H7 (cell line): ENCODE measurements at regions not wholly inside any gene's neighbourhood (a gene's known extent, or its start where the extent isn't known, plus 50 kb on each side); places are given as distances from the start of the nearest gene placed in this dataset.

ENCODE experiments used
- DNase-seq: peaks from one replicate; pipeline ENCODE4 v3.0.0; 2012
- H3K27me3 ChIP-seq: 2 replicates; pipeline ENCODE4 v1.6.0; 2011; ENCODE audit warnings: mild to moderate bottlenecking, low read length; ENCODE audit not compliant: control insufficient read depth, insufficient read depth
- H3K36me3 ChIP-seq: replicated peaks from 2 replicates; pipeline ENCODE4 v1.5.1; 2011; ENCODE audit warnings: low read length; ENCODE audit not compliant: control insufficient read depth, insufficient read depth
- H3K4me3 ChIP-seq: 2 replicates; pipeline ENCODE4 v1.5.1; 2011; ENCODE audit warnings: low read depth, mild to moderate bottlenecking, control low read depth, low read length, moderate library complexity; ENCODE audit not compliant: insufficient read depth

- DNase-seq = peak; percentile 58
- Histone ChIP-seq H3K27me3 (no peaks in the 10 kb centered on the region), H3K4me3 (no peak overlapping the region), H3K36me3 (peaks cover 19% of the 10 kb centered on the region)
Measured at GRCh38 chr22:42217752-42218280, 52.6 kb downstream of the TCF20 start.

GRCh38 chr22:42217019-42217751 lies 53.3 kb downstream of the TCF20 start:
- H3K4me3 ChIP-seq = no peak overlapping the region
- peaks cover 21% of the 10 kb centered on the region for H3K36me3 ChIP-seq
- DNase-seq = peak; percentile 41
- no peaks in the 10 kb centered on the region for H3K27me3 ChIP-seq

- DNase-seq = peak; percentile 68
- no peaks in the 10 kb centered on the region for H3K27me3 ChIP-seq
- H3K4me3 ChIP-seq = no peak overlapping the region
- peaks cover 26% of the 10 kb centered on the region for H3K36me3 ChIP-seq
Measured at GRCh38 chr22:42214633-42215415, 55.6 kb downstream of the TCF20 start.

DNA sequence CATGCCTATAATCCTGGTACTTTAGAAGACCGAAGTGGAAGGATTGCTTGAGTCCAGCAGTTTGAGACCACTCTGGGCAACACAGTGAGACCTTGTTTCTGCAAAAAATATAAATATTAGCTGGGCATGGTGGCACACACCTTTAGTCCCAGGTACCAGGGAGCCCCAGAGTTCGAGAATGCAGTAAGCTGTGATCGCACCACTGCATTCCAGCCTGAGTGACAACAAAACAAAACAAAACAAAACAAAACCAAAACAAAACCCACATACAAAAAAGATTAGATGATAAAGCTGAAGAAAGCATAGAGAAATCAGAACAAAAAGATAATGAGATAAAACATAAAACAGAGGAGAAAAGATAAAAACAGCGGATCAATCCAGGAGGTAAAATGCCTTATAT lies 62.1 kb downstream of the TCF20 start:
- no peak for DNase-seq
- H3K27me3 ChIP-seq = no peaks in the 10 kb centered on the region
- peaks cover 10% of the 10 kb centered on the region for H3K36me3 ChIP-seq
- H3K4me3 ChIP-seq = no peak overlapping the region

DNA sequence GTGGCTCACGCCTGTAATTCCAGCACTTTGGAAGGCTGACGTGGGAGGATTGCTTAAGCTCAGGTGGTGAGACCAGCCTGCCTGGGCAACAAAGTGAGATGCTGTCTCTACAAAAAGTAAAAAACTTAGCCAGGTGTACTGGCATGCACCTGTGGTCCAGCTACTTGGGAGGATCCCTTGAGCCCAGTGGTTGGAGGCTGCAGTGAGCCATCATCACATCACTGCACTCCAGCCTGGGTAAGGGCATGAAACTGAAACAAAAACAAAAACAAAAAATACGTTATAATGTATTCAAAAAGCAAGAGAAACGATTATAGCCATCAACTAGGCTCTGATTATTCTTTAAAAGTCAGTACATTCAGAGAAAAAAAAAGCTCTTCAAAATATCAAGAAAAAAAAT lies 62.5 kb downstream of the TCF20 start:
- no peak overlapping the region for H3K4me3 ChIP-seq
- DNase-seq = no peak
- H3K36me3 ChIP-seq = peaks cover 7% of the 10 kb centered on the region
- no peaks in the 10 kb centered on the region for H3K27me3 ChIP-seq

DNA sequence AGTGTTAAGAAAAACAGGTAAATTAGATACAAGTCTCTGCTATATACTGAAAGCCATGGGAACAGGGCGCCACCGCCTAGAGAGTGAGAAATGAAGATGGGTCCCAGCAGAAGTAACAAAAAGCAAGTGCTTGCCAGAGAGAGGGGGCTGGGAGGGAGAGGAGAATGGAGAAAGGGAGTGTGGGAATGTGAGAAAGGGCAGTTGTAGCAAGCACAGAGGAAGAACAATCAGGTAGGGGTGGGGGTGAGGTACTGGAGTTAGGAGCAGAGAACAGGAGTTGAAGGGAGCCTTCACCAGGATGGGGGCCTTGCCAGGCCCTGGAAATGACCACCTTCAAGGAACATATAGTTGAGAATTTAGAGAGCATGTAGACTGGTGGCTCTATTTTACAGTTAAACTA lies 66.8 kb downstream of the TCF20 start:
- H3K36me3 ChIP-seq = no peaks in the 10 kb centered on the region; the same call in 1 of the 2 replicates
- peak; percentile 55 for DNase-seq

DNA sequence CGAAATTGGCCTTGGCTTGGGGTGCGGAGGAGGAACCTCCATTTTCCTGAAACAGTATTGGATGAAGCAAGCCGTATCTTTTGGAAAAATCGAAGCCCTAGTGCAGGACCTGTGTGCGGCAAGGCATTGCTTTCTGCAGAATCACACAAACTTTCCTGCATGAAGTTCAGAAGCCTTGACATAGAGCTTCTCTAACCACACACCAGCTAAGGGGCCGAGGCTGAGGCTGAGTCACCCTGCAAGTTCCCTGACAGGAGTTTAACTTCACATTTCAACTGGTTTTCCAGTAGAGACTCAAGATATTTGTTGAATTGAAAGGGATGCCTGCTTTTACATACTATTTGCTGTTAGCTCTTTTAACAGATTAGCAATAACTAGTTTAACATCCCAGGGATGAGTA lies 67.8 kb downstream of the TCF20 start:
- Histone ChIP-seq H3K27me3 (no peaks in the 10 kb centered on the region), H3K36me3 (no peaks in the 10 kb centered on the region; the same call in 1 of the 2 replicates), H3K4me3 (no peak overlapping the region)
- no peak for DNase-seq

More for the DNA sequence above, 66.8 kb downstream of the TCF20 start:
- Histone ChIP-seq H3K4me3 (no peak overlapping the region), H3K27me3 (no peaks in the 10 kb centered on the region)

GRCh38 chr22:42202048-42202447 lies 68.4 kb downstream of the TCF20 start:
- Histone ChIP-seq H3K36me3 (no peaks in the 10 kb centered on the region; the same call in 1 of the 2 replicates), H3K4me3 (no peak overlapping the region)

GRCh38 chr22:42199025-42199424 lies 68.4 kb upstream of the CYP2D6 start:
- H3K27me3 ChIP-seq = no peaks in the 10 kb centered on the region
- H3K36me3 ChIP-seq = no peaks in the 10 kb centered on the region; the same call in 1 of the 2 replicates
- DNase-seq = no peak
- no peak overlapping the region for H3K4me3 ChIP-seq

More at GRCh38 chr22:42202048-42202447, 68.4 kb downstream of the TCF20 start:
- no peaks in the 10 kb centered on the region for H3K27me3 ChIP-seq
- no peak for DNase-seq

DNA sequence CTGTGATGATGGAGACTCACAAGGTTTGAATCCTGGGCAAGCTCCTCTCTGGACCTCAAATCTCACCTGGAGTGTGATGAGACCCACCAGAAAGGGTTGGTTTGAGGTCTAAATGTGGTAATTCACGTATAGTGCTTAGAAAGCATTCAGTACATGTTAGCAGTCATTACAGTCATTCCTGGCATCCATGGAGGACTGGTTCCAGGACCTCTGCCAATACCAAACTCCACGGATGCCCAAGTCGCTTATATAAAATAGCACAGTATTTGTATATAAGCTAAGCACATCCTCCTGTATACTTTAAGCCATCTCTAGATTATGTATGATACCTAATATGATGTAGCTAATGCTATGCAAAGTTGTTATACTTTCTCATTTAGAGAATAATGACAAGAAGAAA lies 67.6 kb upstream of the CYP2D6 start:
- Histone ChIP-seq H3K36me3 (no peaks in the 10 kb centered on the region; the same call in 1 of the 2 replicates), H3K4me3 (no peak overlapping the region), H3K27me3 (no peaks in the 10 kb centered on the region)
- DNase-seq = no peak

- H3K4me3 ChIP-seq = no peak overlapping the region
- H3K27me3 ChIP-seq = no peaks in the 10 kb centered on the region
- no peak for DNase-seq
- H3K36me3 ChIP-seq = no peaks in the 10 kb centered on the region; the same call in 1 of the 2 replicates
Measured at GRCh38 chr22:42196454-42196853, 65.8 kb upstream of the CYP2D6 start.

GRCh38 chr22:42194953-42195352 lies 64.3 kb upstream of the CYP2D6 start:
- no peaks in the 10 kb centered on the region for H3K36me3 ChIP-seq
- no peak for DNase-seq

GRCh38 chr22:42194104-42194851 lies 63.7 kb upstream of the CYP2D6 start:
- Histone ChIP-seq H3K36me3 (no peaks in the 10 kb centered on the region), H3K27me3 (no peaks in the 10 kb centered on the region), H3K4me3 (no peak overlapping the region)
- DNase-seq = no peak

More at GRCh38 chr22:42194953-42195352, 64.3 kb upstream of the CYP2D6 start:
- Histone ChIP-seq H3K27me3 (no peaks in the 10 kb centered on the region), H3K4me3 (no peak overlapping the region)

DNA sequence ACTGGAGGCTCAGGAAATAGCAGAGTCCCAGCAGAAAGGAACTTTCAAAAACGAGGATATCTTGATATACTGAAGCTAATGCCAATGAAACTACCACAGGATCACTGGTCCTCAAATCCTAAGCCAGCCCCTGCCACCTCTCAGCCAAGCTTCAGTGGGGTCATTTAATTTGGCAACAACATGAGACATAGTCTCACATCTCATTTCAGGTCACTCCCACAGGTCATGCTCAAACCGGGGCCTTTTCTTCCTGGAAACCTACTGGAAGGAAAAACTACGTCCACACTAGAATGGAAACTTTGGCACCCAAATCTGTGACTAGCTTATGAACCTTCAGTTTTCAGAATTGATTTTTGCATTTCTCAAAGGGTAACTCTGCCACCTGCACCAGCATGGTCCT lies 61.9 kb upstream of the CYP2D6 start:
- Histone ChIP-seq H3K4me3 (no peak overlapping the region), H3K36me3 (no peaks in the 10 kb centered on the region), H3K27me3 (no peaks in the 10 kb centered on the region)
- no peak for DNase-seq
